ENCODE measurements at regions not wholly inside any gene's neighbourhood (a gene's known extent, or its start where the extent isn't known, plus 50 kb on each side); places are given as distances from the start of the nearest gene placed in this dataset.

GRCh38 chr6:76381612-76382011 is 309.1 kb upstream of the IMPG1 start:
- POLR2A ChIA-PET: no interaction called here
- Histone ChIP-seq H3K27ac (ENCODE audit: low read depth, low read length) (no peak overlapping the region), H3K9me3 (ENCODE audit: low read length) (peaks cover 9% of the 10 kb centered on the region), H3K27me3 (ENCODE audit: insufficient read depth, low read length, poor library complexity, severe bottlenecking) (no peaks in the 10 kb centered on the region), H3K4me1 (ENCODE audit: insufficient read depth, low read length) (no peaks in the 10 kb centered on the region), H3K36me3 (ENCODE audit: insufficient read depth, low read length) (no peaks in the 10 kb centered on the region), H3K4me3 (ENCODE audit: low read length) (no peak overlapping the region)
- Mint-ChIP-seq H3K9me3 (peaks cover 2 to 28% (median 18%) of the 10 kb centered on the region in 5 donors), H3K27ac (no peak overlapping the region), H3K27me3 (no peaks in the 10 kb centered on the region), H3K36me3 (peaks cover 0 to 1% (median 0%) of the 10 kb centered on the region in 3 donors), H3K4me3 (no peak overlapping the region), H3K4me1 (no peaks in the 10 kb centered on the region)
- CTCF ChIA-PET: no interaction called here
- DNase-seq: no peak

GRCh38 chr6:76351275-76351674 is 278.8 kb upstream of the IMPG1 start:
- Mint-ChIP-seq H3K4me1 (no peaks in the 10 kb centered on the region), H3K36me3 (no peaks in the 10 kb centered on the region), H3K27me3 (no peaks in the 10 kb centered on the region), H3K27ac (no peak overlapping the region), H3K4me3 (no peak overlapping the region), H3K9me3 (peaks cover 0 to 22% (median 8%) of the 10 kb centered on the region in 5 donors)
- Histone ChIP-seq H3K4me3 (ENCODE audit: low read length) (no peak overlapping the region), H3K36me3 (ENCODE audit: insufficient read depth, low read length) (no peaks in the 10 kb centered on the region), H3K9me3 (ENCODE audit: low read length) (no peaks in the 10 kb centered on the region), H3K27ac (ENCODE audit: low read depth, low read length) (no peak overlapping the region), H3K4me1 (ENCODE audit: insufficient read depth, low read length) (no peaks in the 10 kb centered on the region), H3K27me3 (ENCODE audit: insufficient read depth, low read length, poor library complexity, severe bottlenecking) (no peaks in the 10 kb centered on the region)
- CTCF ChIA-PET: no interaction called here
- DNase-seq: no peak
- POLR2A ChIA-PET: no interaction called here

- Mint-ChIP-seq H3K4me3 (no peak overlapping the region), H3K4me1 (no peaks in the 10 kb centered on the region), H3K27me3 (no peaks in the 10 kb centered on the region), H3K36me3 (no peaks in the 10 kb centered on the region), H3K27ac (no peak overlapping the region), H3K9me3 (peaks cover 0 to 23% (median 6%) of the 10 kb centered on the region in 5 donors)
- CTCF ChIA-PET: no interaction called here
- no peak overlapping the region for H3K27ac ChIP-seq (ENCODE audit: low read depth, low read length)
- no peak overlapping the region for H3K4me3 ChIP-seq (ENCODE audit: low read length)
- DNase-seq: no peak
- no peaks in the 10 kb centered on the region for H3K4me1 ChIP-seq (ENCODE audit: insufficient read depth, low read length)
- no peaks in the 10 kb centered on the region for H3K36me3 ChIP-seq (ENCODE audit: insufficient read depth, low read length)
- POLR2A ChIA-PET: no interaction called here
- no peaks in the 10 kb centered on the region for H3K27me3 ChIP-seq (ENCODE audit: insufficient read depth, low read length, poor library complexity, severe bottlenecking)
- H3K9me3 ChIP-seq (ENCODE audit: low read length): no peaks in the 10 kb centered on the region
Measured at GRCh38 chr6:76347539-76347938, 275.1 kb upstream of the IMPG1 start.

GRCh38 chr6:76342611-76343160 is 270.2 kb upstream of the IMPG1 start:
- H3K36me3 Mint-ChIP-seq: no peaks in the 10 kb centered on the region

GRCh38 chr6:76330031-76330430 is 257.6 kb upstream of the IMPG1 start:
- Histone ChIP-seq H3K4me1 (ENCODE audit: insufficient read depth, low read length) (no peaks in the 10 kb centered on the region), H3K27me3 (ENCODE audit: insufficient read depth, low read length, poor library complexity, severe bottlenecking) (no peaks in the 10 kb centered on the region), H3K9me3 (ENCODE audit: low read length) (no peaks in the 10 kb centered on the region), H3K4me3 (ENCODE audit: low read length) (no peak overlapping the region), H3K27ac (ENCODE audit: low read depth, low read length) (no peak overlapping the region), H3K36me3 (ENCODE audit: insufficient read depth, low read length) (no peaks in the 10 kb centered on the region)
- Mint-ChIP-seq H3K27me3 (no peaks in the 10 kb centered on the region), H3K4me1 (no peaks in the 10 kb centered on the region), H3K36me3 (no peaks in the 10 kb centered on the region), H3K27ac (no peak overlapping the region), H3K9me3 (peaks cover 9 to 32% (median 12%) of the 10 kb centered on the region in 5 donors), H3K4me3 (no peak overlapping the region)
- ChIA-PET CTCF (no interaction called here), POLR2A (no interaction called here)
- no peak for DNase-seq

More at GRCh38 chr6:76342611-76343160, 270.2 kb upstream of the IMPG1 start:
- ChIA-PET POLR2A (no interaction called here), CTCF (no interaction called here)
- no peak overlapping the region for H3K4me3 ChIP-seq (ENCODE audit: low read length)
- Mint-ChIP-seq H3K4me1 (no peaks in the 10 kb centered on the region), H3K4me3 (no peak overlapping the region), H3K27me3 (no peaks in the 10 kb centered on the region), H3K27ac (no peak overlapping the region), H3K9me3 (peaks cover 4 to 22% (median 9%) of the 10 kb centered on the region in 5 donors)
- no peaks in the 10 kb centered on the region for H3K27me3 ChIP-seq (ENCODE audit: insufficient read depth, low read length, poor library complexity, severe bottlenecking)
- no peak for DNase-seq
- no peaks in the 10 kb centered on the region for H3K36me3 ChIP-seq (ENCODE audit: insufficient read depth, low read length)
- no peaks in the 10 kb centered on the region for H3K9me3 ChIP-seq (ENCODE audit: low read length)
- no peak overlapping the region for H3K27ac ChIP-seq (ENCODE audit: low read depth, low read length)
- no peaks in the 10 kb centered on the region for H3K4me1 ChIP-seq (ENCODE audit: insufficient read depth, low read length)

GRCh38 chr6:76326871-76327270 is 254.4 kb upstream of the IMPG1 start:
- POLR2A ChIA-PET: no interaction called here
- H3K4me1 Mint-ChIP-seq: no peaks in the 10 kb centered on the region
- no peaks in the 10 kb centered on the region for H3K4me1 ChIP-seq (ENCODE audit: insufficient read depth, low read length)
- CTCF ChIA-PET: no interaction called here
- H3K27ac ChIP-seq (ENCODE audit: low read depth, low read length): no peak overlapping the region
- H3K4me3 Mint-ChIP-seq: no peak overlapping the region
- no peaks in the 10 kb centered on the region for H3K36me3 ChIP-seq (ENCODE audit: insufficient read depth, low read length)
- no peak for DNase-seq
- peaks cover 0 to 1% of the 10 kb centered on the region in 2 donors for H3K27me3 Mint-ChIP-seq
- H3K27ac Mint-ChIP-seq: no peak overlapping the region
- H3K27me3 ChIP-seq (ENCODE audit: insufficient read depth, low read length, poor library complexity, severe bottlenecking): no peaks in the 10 kb centered on the region
- no peaks in the 10 kb centered on the region for H3K9me3 ChIP-seq (ENCODE audit: low read length)
- H3K9me3 Mint-ChIP-seq: peaks cover 3 to 20% (median 6%) of the 10 kb centered on the region in 5 donors
- no peaks in the 10 kb centered on the region for H3K36me3 Mint-ChIP-seq
- no peak overlapping the region for H3K4me3 ChIP-seq (ENCODE audit: low read length)

Data from CD8-positive, alpha-beta memory T cell (primary cell).